HepG2 (cell line): ENCODE measurements at regions not wholly inside any gene's neighbourhood (a gene's known extent, or its start where the extent isn't known, plus 50 kb on each side); places are given as distances from the start of the nearest gene placed in this dataset.

Experiments used
- ATAC-seq: fragments of 200-7000 bp; cut with Tn5 transposase; 3 replicates; pipeline ENCODE4 v1.9.1; 2020; ENCODE audit warnings: mild to moderate bottlenecking, moderate library complexity
- BruUV-seq: library from RNA; stranded (reverse); fragments of 400-500 nt; replicated peaks from 2 replicates; lab custom pipeline; 2021; lab: Mats Ljungman, UMichigan
- CTCF ChIA-PET: fragments of 300-600 bp; formaldehyde crosslinking; extraction: SDS; loops from one replicate; lab custom pipeline; 2021; ENCODE audit warnings: low total read pairs, inconsistent platforms, low intra/inter-chr PET ratio; lab: Yijun Ruan, JAX
- POLR2A ChIA-PET: fragments of 350-600 bp; sonication (Branson Sonifier 250); formaldehyde crosslinking; loops from one replicate; lab custom pipeline; 2020; ENCODE audit warnings: antibody characterized with exemption, inconsistent platforms; lab: Yijun Ruan, JAX
- DNase-seq: peaks from one replicate; pipeline ENCODE4 v3.0.0-alpha.2; 2015; ENCODE audit warnings: low spot score
- FAIRE-seq: peaks from 3 replicates; lab custom pipeline; 2011; peaks lifted over from hg19 to GRCh38; lab: Jason Lieb, UNC
- H2AFZ ChIP-seq: one replicate; pipeline ENCODE4 v1.6.1; 2011; ENCODE audit warnings: low read length, inconsistent platforms
- H3K27ac ChIP-seq: fragments of 300-600 bp; 3 replicates; pipeline ENCODE4 v1.8.0; 2011; ENCODE audit warnings: mixed run types, mild to moderate bottlenecking, mixed read lengths, low read length, inconsistent platforms; ENCODE audit not compliant: insufficient read depth; ENCODE audit errors: extremely low read length
- H3K27me3 ChIP-seq, 2 experiments: fragments of 200-600 bp in 1 of 2; 2 replicates in 1 of 2; 3 replicates in 1 of 2; pipeline versions ENCODE4 v1.6.0 to v1.8.0; 2011; ENCODE audit warnings: low read length in 2 of 2, mild to moderate bottlenecking in 2 of 2, moderate library complexity in 2 of 2, inconsistent platforms in 1 of 2; ENCODE audit not compliant: insufficient read depth in 2 of 2, control insufficient read depth in 1 of 2
- H3K36me3 ChIP-seq, 2 experiments: fragments of 200-600 bp in 1 of 2; replicated peaks in 1 of 2; 2 replicates in 1 of 2; 3 replicates in 1 of 2; pipeline versions ENCODE4 v1.5.1 to v1.8.0; 2011; ENCODE audit warnings: low read length in 2 of 2, inconsistent platforms in 1 of 2; ENCODE audit not compliant: insufficient read depth in 2 of 2, control insufficient read depth in 1 of 2
- H3K4me1 ChIP-seq: 2 replicates; pipeline ENCODE4 v1.5.1; 2012; ENCODE audit warnings: low read length, inconsistent platforms; ENCODE audit not compliant: insufficient read depth
- H3K4me2 ChIP-seq: 2 replicates; pipeline ENCODE4 v1.6.0; 2011; ENCODE audit warnings: low read depth, low read length, inconsistent platforms
- H3K4me3 ChIP-seq, 3 experiments: fragments of 200-600 bp in 1 of 3; sonication (generic), shearing (Covaris generic) in 1 of 3; replicated peaks in 1 of 3; 2 replicates each; pipeline ENCODE4 v1.5.1; 2011 to 2016; ENCODE audit warnings: low read length in 3 of 3, inconsistent platforms in 2 of 3, low read depth in 2 of 3, mild to moderate bottlenecking in 2 of 3, control low read depth in 1 of 3, mixed read lengths in 1 of 3; ENCODE audit not compliant: insufficient read depth in 1 of 3
- H3K79me2 ChIP-seq: one replicate; pipeline ENCODE4 v1.6.1; 2011; ENCODE audit warnings: low read length, inconsistent platforms; ENCODE audit not compliant: insufficient read depth
- H3K9ac ChIP-seq: 2 replicates; pipeline ENCODE4 v1.6.0; 2011; ENCODE audit warnings: mild to moderate bottlenecking, low read depth, low read length, inconsistent platforms; ENCODE audit not compliant: insufficient read depth
- H3K9me3 ChIP-seq: 2 replicates; pipeline ENCODE4 v1.5.1; 2012; ENCODE audit warnings: mild to moderate bottlenecking, low read length
- H4K20me1 ChIP-seq: 2 replicates; pipeline ENCODE4 v1.6.0; 2011; ENCODE audit warnings: inconsistent platforms, mild to moderate bottlenecking, low read length, moderate library complexity; ENCODE audit not compliant: insufficient read depth
- CENPX ChIP-seq: sonication (generic); formaldehyde crosslinking; IDR thresholded peaks from 2 replicates; pipeline ENCODE4 v1.9.0; 2021; ENCODE audit warnings: mild to moderate bottlenecking, missing genetic modification reagents, moderate library complexity
- NCOA2 ChIP-seq: sonication (generic); formaldehyde crosslinking; IDR thresholded peaks from 2 replicates; pipeline ENCODE4 v1.8.0; 2022; ENCODE audit warnings: inconsistent platforms
- WGBS: methylation state at CpG from one replicate; pipeline ENCODE4 v1.1.6; 2017; ENCODE audit warnings: low lambda C conversion rate; 5-methylcytosine and 5-hydroxymethylcytosine counted together
- in situ Hi-C: cut with HindIII; loops from 2 replicates; pipeline ENCODE4 v1.10.0; 2017; ENCODE audit warnings: low pct_unique_long_range_greater_than_20kb; ENCODE audit not compliant: extremely low pct_ligation_motif_present
- intact Hi-C: fragments of 100-400 bp; cut with micrococcal nuclease; formaldehyde crosslinking; loops from one replicate; pipeline ENCODE4 v1.10.0; 2022; ENCODE audit not compliant: unreplicated experiment
- TF ChIP-seq, protein P1 (sequence below): sonication (generic); formaldehyde crosslinking; IDR thresholded peaks from 2 replicates; pipeline ENCODE4 v1.5.1; 2020; ENCODE audit warnings: mild to moderate bottlenecking, moderate library complexity, missing genetic modification reagents
- TF ChIP-seq, protein P2 (sequence below): sonication (generic); formaldehyde crosslinking; IDR thresholded peaks from 2 replicates; pipeline ENCODE4 v1.4.0; 2020; ENCODE audit warnings: missing genetic modification reagents, borderline replicate concordance

DNA sequence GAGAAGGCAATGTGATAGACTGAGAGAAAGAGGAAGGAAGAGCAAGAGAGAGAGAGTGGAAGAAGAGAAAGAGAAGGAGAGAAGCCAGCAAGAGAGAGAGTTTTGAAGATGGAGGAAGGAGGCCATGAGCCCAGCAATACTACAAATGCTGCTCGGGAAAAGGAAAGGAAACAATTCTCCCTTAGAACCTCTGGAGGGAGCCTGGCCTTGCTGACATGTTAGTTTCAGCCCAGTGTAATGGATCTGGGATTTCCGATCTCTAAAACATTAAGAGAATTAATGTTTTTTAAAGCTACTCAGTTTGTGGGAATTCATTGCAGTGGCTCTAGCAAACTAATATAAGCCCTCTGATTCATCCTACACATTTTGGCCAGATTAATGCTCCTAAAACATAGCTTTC lies 206.8 kb upstream of the MTPN start:
- WGBS, result 18% methylated on average over 2 of the region's 2 CpGs
- Histone ChIP-seq H3K4me3 (no peak overlapping the region), H3K27me3 (no peaks in the 10 kb centered on the region), H3K4me2 (no peak overlapping the region), H3K9ac (no peak overlapping the region), H4K20me1 (no peaks in the 10 kb centered on the region), H3K4me1 (no peaks in the 10 kb centered on the region), H2AFZ (no peak overlapping the region), H3K9me3 (no peaks in the 10 kb centered on the region), H3K27ac (no peak overlapping the region), H3K79me2 (no peaks in the 10 kb centered on the region), H3K36me3 (no peaks in the 10 kb centered on the region)
- FAIRE-seq (no peak), ATAC-seq (no peak), DNase-seq (no peak)
- intact Hi-C loops, result no loop called here
- no TSS peak for BruUV-seq
- ChIA-PET POLR2A (no interaction called here), CTCF (no interaction called here)
- TF ChIP-seq, protein P1, sequence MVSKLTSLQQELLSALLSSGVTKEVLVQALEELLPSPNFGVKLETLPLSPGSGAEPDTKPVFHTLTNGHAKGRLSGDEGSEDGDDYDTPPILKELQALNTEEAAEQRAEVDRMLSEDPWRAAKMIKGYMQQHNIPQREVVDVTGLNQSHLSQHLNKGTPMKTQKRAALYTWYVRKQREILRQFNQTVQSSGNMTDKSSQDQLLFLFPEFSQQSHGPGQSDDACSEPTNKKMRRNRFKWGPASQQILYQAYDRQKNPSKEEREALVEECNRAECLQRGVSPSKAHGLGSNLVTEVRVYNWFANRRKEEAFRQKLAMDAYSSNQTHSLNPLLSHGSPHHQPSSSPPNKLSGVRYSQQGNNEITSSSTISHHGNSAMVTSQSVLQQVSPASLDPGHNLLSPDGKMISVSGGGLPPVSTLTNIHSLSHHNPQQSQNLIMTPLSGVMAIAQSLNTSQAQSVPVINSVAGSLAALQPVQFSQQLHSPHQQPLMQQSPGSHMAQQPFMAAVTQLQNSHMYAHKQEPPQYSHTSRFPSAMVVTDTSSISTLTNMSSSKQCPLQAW (CRISPR knock-in tag), result no peak
- TF ChIP-seq CENPX (CRISPR knock-in tag), result no peak
- TF ChIP-seq, protein P2, sequence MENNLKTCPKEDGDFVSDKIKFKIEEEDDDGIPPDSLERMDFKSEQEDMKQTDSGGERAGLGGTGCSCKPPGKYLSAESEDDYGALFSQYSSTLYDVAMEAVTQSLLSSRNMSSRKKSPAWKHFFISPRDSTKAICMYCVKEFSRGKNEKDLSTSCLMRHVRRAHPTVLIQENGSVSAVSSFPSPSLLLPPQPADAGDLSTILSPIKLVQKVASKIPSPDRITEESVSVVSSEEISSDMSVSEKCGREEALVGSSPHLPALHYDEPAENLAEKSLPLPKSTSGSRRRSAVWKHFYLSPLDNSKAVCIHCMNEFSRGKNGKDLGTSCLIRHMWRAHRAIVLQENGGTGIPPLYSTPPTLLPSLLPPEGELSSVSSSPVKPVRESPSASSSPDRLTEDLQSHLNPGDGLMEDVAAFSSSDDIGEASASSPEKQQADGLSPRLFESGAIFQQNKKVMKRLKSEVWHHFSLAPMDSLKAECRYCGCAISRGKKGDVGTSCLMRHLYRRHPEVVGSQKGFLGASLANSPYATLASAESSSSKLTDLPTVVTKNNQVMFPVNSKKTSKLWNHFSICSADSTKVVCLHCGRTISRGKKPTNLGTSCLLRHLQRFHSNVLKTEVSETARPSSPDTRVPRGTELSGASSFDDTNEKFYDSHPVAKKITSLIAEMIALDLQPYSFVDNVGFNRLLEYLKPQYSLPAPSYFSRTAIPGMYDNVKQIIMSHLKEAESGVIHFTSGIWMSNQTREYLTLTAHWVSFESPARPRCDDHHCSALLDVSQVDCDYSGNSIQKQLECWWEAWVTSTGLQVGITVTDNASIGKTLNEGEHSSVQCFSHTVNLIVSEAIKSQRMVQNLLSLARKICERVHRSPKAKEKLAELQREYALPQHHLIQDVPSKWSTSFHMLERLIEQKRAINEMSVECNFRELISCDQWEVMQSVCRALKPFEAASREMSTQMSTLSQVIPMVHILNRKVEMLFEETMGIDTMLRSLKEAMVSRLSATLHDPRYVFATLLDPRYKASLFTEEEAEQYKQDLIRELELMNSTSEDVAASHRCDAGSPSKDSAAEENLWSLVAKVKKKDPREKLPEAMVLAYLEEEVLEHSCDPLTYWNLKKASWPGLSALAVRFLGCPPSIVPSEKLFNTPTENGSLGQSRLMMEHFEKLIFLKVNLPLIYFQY (CRISPR knock-in tag), result no peak
- TF ChIP-seq NCOA2, result no peak
- in situ Hi-C loops, result no loop called here
